H9 (cell line): ENCODE measurements at regions not wholly inside any gene's neighbourhood (a gene's known extent, or its start where the extent isn't known, plus 50 kb on each side); places are given as distances from the start of the nearest gene placed in this dataset.

Source experiments
- DNase-seq: peaks from one replicate; pipeline ENCODE4 v3.0.0-alpha.2; 2017
- H2AFZ ChIP-seq: one replicate; pipeline ENCODE4 v1.6.1; 2013; ENCODE audit warnings: mild to moderate bottlenecking, low read length, control low read depth, moderate library complexity
- H2AK5ac ChIP-seq: 2 replicates; pipeline ENCODE4 v1.6.1; 2013; ENCODE audit warnings: low read length, control low read depth, mixed read lengths; ENCODE audit not compliant: insufficient read length
- H2BK120ac ChIP-seq: one replicate; pipeline ENCODE4 v1.6.1; 2013; ENCODE audit warnings: low read depth, mild to moderate bottlenecking, low read length, control low read depth, inconsistent platforms; ENCODE audit not compliant: poor library complexity, severe bottlenecking
- H2BK12ac ChIP-seq: 2 replicates; pipeline ENCODE4 v1.6.1; 2013; ENCODE audit warnings: low read length, control low read depth, mixed read lengths, low read depth; ENCODE audit not compliant: insufficient read length
- H2BK15ac ChIP-seq: 2 replicates; pipeline ENCODE4 v1.6.1; 2013; ENCODE audit warnings: low read depth, low read length, control low read depth
- H2BK20ac ChIP-seq: one replicate; pipeline ENCODE4 v1.6.1; 2013; ENCODE audit warnings: low read depth, mild to moderate bottlenecking, low read length, control low read depth, inconsistent platforms; ENCODE audit not compliant: poor library complexity, severe bottlenecking
- H2BK5ac ChIP-seq: 2 replicates; pipeline ENCODE4 v1.6.1; 2013; ENCODE audit warnings: low read length, control low read depth, mixed read lengths; ENCODE audit not compliant: insufficient read length
- H3K14ac ChIP-seq: 2 replicates; pipeline ENCODE4 v1.6.1; 2013; ENCODE audit warnings: low read length, control low read depth; ENCODE audit not compliant: insufficient read depth
- H3K18ac ChIP-seq: 2 replicates; pipeline ENCODE4 v1.6.1; 2013; ENCODE audit warnings: low read depth, mild to moderate bottlenecking, mixed read lengths, low read length, control low read depth; ENCODE audit not compliant: insufficient read length
- H3K23ac ChIP-seq: 2 replicates; pipeline ENCODE4 v1.6.1; 2013; ENCODE audit warnings: low read length, control low read depth, mixed read lengths, low read depth; ENCODE audit not compliant: insufficient read length
- H3K23me2 ChIP-seq: 2 replicates; pipeline ENCODE4 v1.6.1; 2013; ENCODE audit warnings: low read depth, mild to moderate bottlenecking, mixed read lengths, low read length, control low read depth; ENCODE audit not compliant: insufficient read length, poor library complexity, severe bottlenecking
- H3K27ac ChIP-seq: 2 replicates; pipeline ENCODE4 v1.5.1; 2013; ENCODE audit warnings: low read length, control low read depth, mixed read lengths, low read depth; ENCODE audit not compliant: insufficient read length
- H3K27me3 ChIP-seq: 2 replicates; pipeline ENCODE4 v1.6.1; 2013; ENCODE audit warnings: low read length, control low read depth, inconsistent platforms; ENCODE audit not compliant: insufficient read depth
- H3K4ac ChIP-seq: 2 replicates; pipeline ENCODE4 v1.6.1; 2013; ENCODE audit warnings: low read depth, mild to moderate bottlenecking, control low read depth, inconsistent platforms, low read length, moderate library complexity
- H3K4me1 ChIP-seq: 2 replicates; pipeline ENCODE4 v1.6.1; 2013; ENCODE audit warnings: low read length, control low read depth, inconsistent platforms; ENCODE audit not compliant: insufficient read depth
- H3K4me2 ChIP-seq: 2 replicates; pipeline ENCODE4 v1.6.1; 2013; ENCODE audit warnings: low read length, control low read depth, mixed read lengths; ENCODE audit not compliant: insufficient read length, insufficient read depth
- H3K56ac ChIP-seq: 2 replicates; pipeline ENCODE4 v1.6.1; 2013; ENCODE audit warnings: low read depth, mild to moderate bottlenecking, mixed read lengths, low read length, control low read depth; ENCODE audit not compliant: insufficient read length
- H3K79me1 ChIP-seq: 2 replicates; pipeline ENCODE4 v1.6.1; 2013; ENCODE audit warnings: low read depth, mild to moderate bottlenecking, moderate library complexity, low read length, control low read depth, inconsistent platforms; ENCODE audit not compliant: insufficient read depth, poor library complexity, severe bottlenecking
- H3K79me2 ChIP-seq: 2 replicates; pipeline ENCODE4 v1.6.1; 2013; ENCODE audit warnings: low read length, control low read depth, inconsistent platforms; ENCODE audit not compliant: insufficient read depth
- H3K9ac ChIP-seq: 2 replicates; pipeline ENCODE4 v1.6.1; 2013; ENCODE audit warnings: low read length, control low read depth, mixed read lengths; ENCODE audit not compliant: insufficient read length; ENCODE audit errors: extremely low read depth
- H3K9me3 ChIP-seq: one replicate; pipeline ENCODE4 v1.6.1; 2013; ENCODE audit warnings: low read depth, low read length, inconsistent platforms; ENCODE audit not compliant: control insufficient read depth
- H3T11ph ChIP-seq: one replicate; pipeline ENCODE4 v1.6.1; 2013; ENCODE audit warnings: mild to moderate bottlenecking, low read length, control low read depth, inconsistent platforms
- H4K20me1 ChIP-seq: one replicate; pipeline ENCODE4 v1.6.1; 2013; ENCODE audit not compliant: control insufficient read depth, insufficient read length, insufficient read depth
- H4K5ac ChIP-seq: 2 replicates; pipeline ENCODE4 v1.6.1; 2013; ENCODE audit warnings: low read depth, mild to moderate bottlenecking, mixed read lengths, low read length, control low read depth; ENCODE audit not compliant: insufficient read length
- H4K8ac ChIP-seq: replicated peaks from 2 replicates; pipeline ENCODE4 v1.6.1; 2013; ENCODE audit warnings: low read length, control low read depth, mixed read lengths, low read depth; ENCODE audit not compliant: insufficient read length
- H4K91ac ChIP-seq: 2 replicates; pipeline ENCODE4 v1.6.1; 2013; ENCODE audit warnings: low read depth, mild to moderate bottlenecking, moderate library complexity, mixed read lengths, low read length, control low read depth; ENCODE audit not compliant: insufficient read length
- H3K27ac Mint-ChIP-seq, 3 experiments: 2 replicates in 2 of 3; 3 replicates in 1 of 3; pipeline ENCODE4 v1.8.0; 2020 to 2021; ENCODE audit warnings: mixed read lengths in 3 of 3, mild to moderate bottlenecking in 1 of 3, moderate library complexity in 1 of 3
- H3K27me3 Mint-ChIP-seq: 2 replicates; pipeline ENCODE4 v1.8.0; 2021; ENCODE audit warnings: low read depth, mild to moderate bottlenecking, moderate library complexity, mixed read lengths
- H3K36me3 Mint-ChIP-seq, 3 experiments: 2 replicates in 2 of 3; 3 replicates in 1 of 3; pipeline ENCODE4 v1.8.0; 2020 to 2021; ENCODE audit warnings: low read depth in 3 of 3, mixed read lengths in 3 of 3; ENCODE audit not compliant: insufficient read depth in 1 of 3
- H3K4me1 Mint-ChIP-seq, 2 experiments: 2 replicates each; pipeline ENCODE4 v1.8.0; 2020; ENCODE audit warnings: mixed read lengths in 2 of 2
- H3K4me3 Mint-ChIP-seq, 2 experiments: 2 replicates in 1 of 2; 3 replicates in 1 of 2; pipeline ENCODE4 v1.8.0; 2020 to 2021; ENCODE audit warnings: mild to moderate bottlenecking in 2 of 2, mixed read lengths in 2 of 2, moderate library complexity in 1 of 2
- H3K9me3 Mint-ChIP-seq, 2 experiments: 2 replicates in 1 of 2; 3 replicates in 1 of 2; pipeline ENCODE4 v1.8.0; 2020; ENCODE audit warnings: mild to moderate bottlenecking in 2 of 2, mixed read lengths in 2 of 2, moderate library complexity in 1 of 2
- WGBS: extraction: QIAGEN DNeasy Blood & Tissue Kit; methylation state at CpG from one replicate; pipeline ENCODE4 v1.1.7; 2013; ENCODE audit warnings: missing lambda C conversion rate, low lambda C conversion rate, mixed read lengths; ENCODE audit not compliant: insufficient read length; ENCODE audit errors: extremely low coverage; 5-methylcytosine and 5-hydroxymethylcytosine counted together
- TF ChIP-seq, protein P1 (sequence below): fragments of 200-600 bp; sonication (generic); conservative IDR thresholded peaks from 3 replicates; pipeline ENCODE4 v1.8.0; 2021; ENCODE audit warnings: antibody characterized with exemption, mild to moderate bottlenecking

- no CpG with 5 or more reads among the region's 9 CpGs for WGBS
- Histone ChIP-seq H2BK12ac (no peak overlapping the region), H3K18ac (no peak overlapping the region)
Observed at GRCh38 chr10:76723844-76724243, 913.8 kb downstream of the KCNMA1 start.

More at GRCh38 chr10:76723844-76724243, 913.8 kb downstream of the KCNMA1 start:
- Histone ChIP-seq H2BK120ac (no peak overlapping the region), H2BK20ac (no peak overlapping the region), H3K56ac (no peak overlapping the region), H3K4me1 (no peaks in the 10 kb centered on the region; the same call in 1 of the 2 replicates), H2BK15ac (no peak overlapping the region), H3K9ac (no peak overlapping the region), H3K14ac (no peak overlapping the region), H4K5ac (no peak overlapping the region), H4K8ac (no peak overlapping the region), H3K27me3 (no peaks in the 10 kb centered on the region), H3K9me3 (no peaks in the 10 kb centered on the region), H3K79me2 (no peaks in the 10 kb centered on the region), H2BK5ac (no peak overlapping the region), H2AFZ (no peak overlapping the region), H4K20me1 (no peaks in the 10 kb centered on the region), H3K4ac (no peak overlapping the region), H3T11ph (no peak overlapping the region), H3K79me1 (no peaks in the 10 kb centered on the region), H4K91ac (no peak overlapping the region), H3K23me2 (no peaks in the 10 kb centered on the region), H3K27ac (no peak overlapping the region), H3K23ac (no peak overlapping the region), H3K4me2 (no peak overlapping the region), H2AK5ac (no peak overlapping the region)
- no peak for DNase-seq
- Mint-ChIP-seq H3K4me3 (no peak overlapping the region), H3K36me3 (no peaks in the 10 kb centered on the region), H3K4me1 (no peaks in the 10 kb centered on the region), H3K9me3 (no peaks in the 10 kb centered on the region), H3K27me3 (no peaks in the 10 kb centered on the region), H3K27ac (no peak overlapping the region)
- TF ChIP-seq, protein P1, sequence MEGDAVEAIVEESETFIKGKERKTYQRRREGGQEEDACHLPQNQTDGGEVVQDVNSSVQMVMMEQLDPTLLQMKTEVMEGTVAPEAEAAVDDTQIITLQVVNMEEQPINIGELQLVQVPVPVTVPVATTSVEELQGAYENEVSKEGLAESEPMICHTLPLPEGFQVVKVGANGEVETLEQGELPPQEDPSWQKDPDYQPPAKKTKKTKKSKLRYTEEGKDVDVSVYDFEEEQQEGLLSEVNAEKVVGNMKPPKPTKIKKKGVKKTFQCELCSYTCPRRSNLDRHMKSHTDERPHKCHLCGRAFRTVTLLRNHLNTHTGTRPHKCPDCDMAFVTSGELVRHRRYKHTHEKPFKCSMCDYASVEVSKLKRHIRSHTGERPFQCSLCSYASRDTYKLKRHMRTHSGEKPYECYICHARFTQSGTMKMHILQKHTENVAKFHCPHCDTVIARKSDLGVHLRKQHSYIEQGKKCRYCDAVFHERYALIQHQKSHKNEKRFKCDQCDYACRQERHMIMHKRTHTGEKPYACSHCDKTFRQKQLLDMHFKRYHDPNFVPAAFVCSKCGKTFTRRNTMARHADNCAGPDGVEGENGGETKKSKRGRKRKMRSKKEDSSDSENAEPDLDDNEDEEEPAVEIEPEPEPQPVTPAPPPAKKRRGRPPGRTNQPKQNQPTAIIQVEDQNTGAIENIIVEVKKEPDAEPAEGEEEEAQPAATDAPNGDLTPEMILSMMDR = no peak
